Activated B cell treated with CpG ODN at 0.5 μM for 24 hours (primary cell): ENCODE measurements at regions not wholly inside any gene's neighbourhood (a gene's known extent, or its start where the extent isn't known, plus 50 kb on each side); places are given as distances from the start of the nearest gene placed in this dataset.

ENCODE experiments used
- ATAC-seq: fragments of 200-7000 bp; cut with Tn5 transposase; one replicate; pipeline ENCODE4 v1.10.0; 2021; ENCODE audit warnings: low read depth, mild to moderate bottlenecking, moderate library complexity
- CTCF ChIA-PET: fragments of 350-600 bp; sonication (Branson Sonifier 250); formaldehyde crosslinking; loops from one replicate; lab custom pipeline; 2021; ENCODE audit warnings: antibody characterized with exemption; lab: Charles Lee
- POLR2A ChIA-PET: fragments of 350-600 bp; sonication (Branson Sonifier 250); formaldehyde crosslinking; loops from one replicate; lab custom pipeline; 2021; ENCODE audit warnings: antibody characterized with exemption; lab: Charles Lee
- DNase-seq: peaks from one replicate; pipeline ENCODE4 v3.0.0; 2022
- H3K27ac Mint-ChIP-seq: one replicate; pipeline ENCODE4 v1.8.0; 2020; ENCODE audit warnings: mixed read lengths
- H3K27me3 Mint-ChIP-seq: one replicate; pipeline ENCODE4 v1.8.0; 2021; ENCODE audit warnings: mixed read lengths
- H3K36me3 Mint-ChIP-seq: one replicate; pipeline ENCODE4 v1.8.0; 2021; ENCODE audit warnings: low read depth, mixed read lengths
- H3K4me1 Mint-ChIP-seq: one replicate; pipeline ENCODE4 v1.8.0; 2021; ENCODE audit warnings: mixed read lengths
- H3K4me3 Mint-ChIP-seq: one replicate; pipeline ENCODE4 v1.8.0; 2020; ENCODE audit warnings: mild to moderate bottlenecking, mixed read lengths
- H3K9me3 Mint-ChIP-seq: one replicate; pipeline ENCODE4 v1.8.0; 2020; ENCODE audit warnings: mixed read lengths
- intact Hi-C: fragments of 100-400 bp; cut with micrococcal nuclease; formaldehyde crosslinking; loops from one replicate; pipeline ENCODE4 v1.15.1; 2024
- TF ChIP-seq, protein P1 (sequence below): fragments of 200-600 bp; IDR thresholded peaks from one replicate; pipeline ENCODE4 v1.8.0; 2022; ENCODE audit warnings: antibody characterized with exemption, mild to moderate bottlenecking

DNA sequence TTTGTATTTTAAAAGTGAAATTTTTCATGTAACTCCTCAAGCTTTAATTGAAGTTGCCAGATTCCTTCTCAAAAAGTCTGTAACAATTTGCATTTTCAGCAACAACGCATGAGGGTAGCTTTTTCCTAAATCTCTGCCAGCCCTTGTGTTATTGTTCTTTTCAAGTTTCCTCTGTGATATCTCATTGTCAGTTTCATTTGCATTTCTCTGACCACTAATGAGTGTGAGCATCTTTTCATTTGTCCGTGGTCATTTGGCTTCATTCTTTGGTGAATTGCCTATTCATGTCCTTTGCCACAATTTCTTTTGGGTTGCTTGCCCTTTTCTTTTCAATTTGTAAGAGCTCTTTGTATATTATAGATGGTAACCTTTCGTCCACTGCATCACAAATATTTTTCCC lies 68.0 kb upstream of the NKD1 start:
- CTCF ChIA-PET = no interaction called here
- no peaks in the 10 kb centered on the region for H3K36me3 Mint-ChIP-seq
- no peaks in the 10 kb centered on the region for H3K4me1 Mint-ChIP-seq
- H3K27ac Mint-ChIP-seq = no peak overlapping the region
- POLR2A ChIA-PET = no interaction called here
- no peak for DNase-seq
- H3K9me3 Mint-ChIP-seq = peaks cover 7% of the 10 kb centered on the region
- TF ChIP-seq, protein P1, sequence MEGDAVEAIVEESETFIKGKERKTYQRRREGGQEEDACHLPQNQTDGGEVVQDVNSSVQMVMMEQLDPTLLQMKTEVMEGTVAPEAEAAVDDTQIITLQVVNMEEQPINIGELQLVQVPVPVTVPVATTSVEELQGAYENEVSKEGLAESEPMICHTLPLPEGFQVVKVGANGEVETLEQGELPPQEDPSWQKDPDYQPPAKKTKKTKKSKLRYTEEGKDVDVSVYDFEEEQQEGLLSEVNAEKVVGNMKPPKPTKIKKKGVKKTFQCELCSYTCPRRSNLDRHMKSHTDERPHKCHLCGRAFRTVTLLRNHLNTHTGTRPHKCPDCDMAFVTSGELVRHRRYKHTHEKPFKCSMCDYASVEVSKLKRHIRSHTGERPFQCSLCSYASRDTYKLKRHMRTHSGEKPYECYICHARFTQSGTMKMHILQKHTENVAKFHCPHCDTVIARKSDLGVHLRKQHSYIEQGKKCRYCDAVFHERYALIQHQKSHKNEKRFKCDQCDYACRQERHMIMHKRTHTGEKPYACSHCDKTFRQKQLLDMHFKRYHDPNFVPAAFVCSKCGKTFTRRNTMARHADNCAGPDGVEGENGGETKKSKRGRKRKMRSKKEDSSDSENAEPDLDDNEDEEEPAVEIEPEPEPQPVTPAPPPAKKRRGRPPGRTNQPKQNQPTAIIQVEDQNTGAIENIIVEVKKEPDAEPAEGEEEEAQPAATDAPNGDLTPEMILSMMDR = no peak
- no peak overlapping the region for H3K4me3 Mint-ChIP-seq
- no peak for ATAC-seq
- H3K27me3 Mint-ChIP-seq = peaks cover 24% of the 10 kb centered on the region
- intact Hi-C loops = no loop called here

DNA sequence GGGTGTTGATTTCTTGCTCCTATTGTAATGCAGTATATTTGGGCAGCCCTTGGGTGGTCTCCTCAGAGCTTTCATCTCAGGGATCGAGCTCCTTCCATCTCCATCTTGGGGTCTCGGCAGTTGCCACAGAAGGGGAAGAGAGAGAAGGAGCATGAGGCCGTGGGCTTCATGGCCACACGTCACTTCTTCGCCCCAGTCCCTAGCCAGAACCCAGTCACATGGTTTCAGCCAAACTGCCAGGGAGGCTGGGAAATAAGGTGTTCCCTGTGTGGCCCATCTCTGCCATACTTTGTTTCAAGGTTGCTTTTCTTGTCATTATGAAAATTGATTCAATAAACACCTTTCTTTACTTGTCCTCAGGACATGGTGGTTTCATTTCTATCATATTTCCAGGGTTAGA lies 68.4 kb upstream of the NKD1 start:
- ATAC-seq = no peak
- Mint-ChIP-seq H3K36me3 (no peaks in the 10 kb centered on the region), H3K27ac (no peak overlapping the region), H3K4me1 (no peaks in the 10 kb centered on the region), H3K4me3 (no peak overlapping the region), H3K27me3 (peaks cover 24% of the 10 kb centered on the region), H3K9me3 (peaks cover 7% of the 10 kb centered on the region)
- ChIA-PET POLR2A (no interaction called here), CTCF (no interaction called here)
- no peak for DNase-seq
- intact Hi-C loops = no loop called here
- TF ChIP-seq, protein P1 = no peak

DNA sequence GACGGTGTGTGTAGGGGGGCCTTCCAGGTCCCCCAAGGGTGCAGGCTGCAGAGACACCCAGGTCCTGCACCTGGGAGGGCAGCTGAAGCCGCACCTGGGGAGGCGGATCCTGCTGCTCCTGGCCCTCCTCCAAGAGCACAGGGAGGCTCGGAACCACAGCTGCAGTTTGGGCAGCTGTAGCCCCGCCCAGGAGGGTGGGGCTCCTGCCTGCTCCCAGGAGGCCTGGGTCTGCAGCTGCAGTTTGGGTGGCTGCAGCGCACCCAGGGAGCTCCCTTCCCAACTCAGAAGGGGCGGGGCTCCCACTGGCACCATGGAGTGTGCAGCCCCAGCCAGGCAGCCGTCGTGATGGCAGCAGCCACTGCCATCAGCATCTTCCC lies 69.4 kb upstream of the NKD1 start:
- H3K9me3 Mint-ChIP-seq = peaks cover 2% of the 10 kb centered on the region
- CTCF ChIA-PET = no interaction called here
- TF ChIP-seq, protein P1 = no peak
- H3K27me3 Mint-ChIP-seq = peaks cover 19% of the 10 kb centered on the region
- no peak overlapping the region for H3K4me3 Mint-ChIP-seq
- no peak overlapping the region for H3K27ac Mint-ChIP-seq
- POLR2A ChIA-PET = no interaction called here
- ATAC-seq = no peak
- H3K4me1 Mint-ChIP-seq = no peaks in the 10 kb centered on the region
- intact Hi-C loops = no loop called here
- no peaks in the 10 kb centered on the region for H3K36me3 Mint-ChIP-seq
- DNase-seq = no peak

DNA sequence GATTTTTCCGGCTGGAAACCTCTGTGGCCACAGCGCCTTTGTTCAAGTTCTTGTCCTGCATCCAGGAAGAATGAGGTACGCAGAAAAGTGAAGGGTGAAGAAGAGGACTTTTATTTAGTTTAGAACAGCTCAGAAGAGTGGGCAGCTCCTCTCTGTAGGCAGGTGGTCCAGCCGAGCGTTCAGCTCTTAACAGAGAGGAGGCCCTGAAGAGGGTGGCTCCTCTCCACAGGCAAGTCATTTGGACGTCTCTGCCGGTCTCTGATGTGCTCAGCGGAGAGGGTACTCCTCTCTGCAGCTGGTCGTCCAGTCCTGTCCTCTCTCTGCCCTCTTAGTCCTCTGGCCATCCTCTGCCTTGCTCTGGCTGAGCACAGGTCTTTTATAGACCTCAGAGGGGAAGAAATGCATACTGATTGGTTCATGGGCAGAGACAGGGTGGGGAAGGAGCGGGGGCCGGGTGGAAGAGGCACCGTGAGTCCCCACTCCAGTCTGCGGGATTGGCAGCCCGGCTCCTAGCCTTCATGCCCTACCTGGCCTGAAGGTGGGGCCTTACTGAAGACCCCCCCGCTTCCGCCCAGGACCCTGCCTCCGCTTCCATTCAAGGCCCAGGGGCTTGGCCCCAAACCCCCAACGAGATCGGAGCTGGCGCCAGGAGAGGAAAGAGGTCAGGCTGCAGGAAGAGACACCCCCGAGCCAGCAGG lies 70.0 kb upstream of the NKD1 start:
- DNase-seq = no peak
- H3K27me3 Mint-ChIP-seq = peaks cover 20% of the 10 kb centered on the region
- H3K9me3 Mint-ChIP-seq = no peaks in the 10 kb centered on the region
- H3K4me3 Mint-ChIP-seq = no peak overlapping the region
- no peaks in the 10 kb centered on the region for H3K36me3 Mint-ChIP-seq
- H3K27ac Mint-ChIP-seq = no peak overlapping the region
- intact Hi-C loops = no loop called here
- POLR2A ChIA-PET = no interaction called here
- H3K4me1 Mint-ChIP-seq = no peaks in the 10 kb centered on the region
- ATAC-seq = no peak
- CTCF ChIA-PET = no interaction called here
- TF ChIP-seq, protein P1 = no peak

DNA sequence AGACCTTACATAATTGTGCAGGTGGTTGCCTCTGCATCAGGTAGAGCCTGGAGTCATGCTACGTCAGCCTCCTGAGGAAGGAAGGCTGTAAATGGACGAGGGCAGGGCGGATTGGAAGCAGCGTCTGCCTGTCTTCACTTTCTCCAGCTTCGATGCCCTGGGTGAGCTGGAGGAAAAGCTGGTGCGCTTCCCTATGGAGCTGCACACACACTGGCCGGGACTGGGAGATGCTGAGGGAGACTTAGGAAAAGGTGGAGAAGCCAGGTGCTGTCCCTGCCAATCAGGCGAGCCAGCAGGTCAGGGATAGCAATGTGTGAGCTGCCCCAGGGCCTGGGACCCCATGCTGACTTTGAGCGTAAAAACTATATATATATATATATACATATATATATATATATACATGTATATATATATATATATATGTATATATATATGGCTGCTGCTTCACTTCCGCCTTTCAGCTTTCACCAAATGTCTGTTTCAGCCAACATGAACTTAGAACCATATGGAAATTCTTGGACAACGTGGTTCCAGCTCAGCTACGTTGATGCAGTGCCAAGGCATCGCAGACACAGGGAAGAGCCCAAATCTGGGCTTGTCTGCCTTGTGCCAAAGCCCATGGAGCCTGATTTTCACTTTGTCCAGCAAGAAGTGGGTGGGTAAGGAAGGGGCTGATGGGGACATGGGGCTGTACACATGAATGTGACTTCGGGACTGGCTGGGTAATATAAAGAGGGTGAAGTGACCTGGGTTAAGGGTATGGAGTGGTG lies 71.5 kb upstream of the NKD1 start:
- no peaks in the 10 kb centered on the region for H3K4me1 Mint-ChIP-seq
- H3K36me3 Mint-ChIP-seq = no peaks in the 10 kb centered on the region
- H3K9me3 Mint-ChIP-seq = no peaks in the 10 kb centered on the region
- DNase-seq = no peak
- intact Hi-C loops = no loop called here
- H3K27me3 Mint-ChIP-seq = peaks cover 12% of the 10 kb centered on the region
- ATAC-seq = no peak
- H3K4me3 Mint-ChIP-seq = no peak overlapping the region
- no peak overlapping the region for H3K27ac Mint-ChIP-seq
- CTCF ChIA-PET = no interaction called here
- POLR2A ChIA-PET = no interaction called here
- TF ChIP-seq, protein P1 = no peak
